ENCODE measurements at regions not wholly inside any gene's neighbourhood (a gene's known extent, or its start where the extent isn't known, plus 50 kb on each side); places are given as distances from the start of the nearest gene placed in this dataset.

DNA sequence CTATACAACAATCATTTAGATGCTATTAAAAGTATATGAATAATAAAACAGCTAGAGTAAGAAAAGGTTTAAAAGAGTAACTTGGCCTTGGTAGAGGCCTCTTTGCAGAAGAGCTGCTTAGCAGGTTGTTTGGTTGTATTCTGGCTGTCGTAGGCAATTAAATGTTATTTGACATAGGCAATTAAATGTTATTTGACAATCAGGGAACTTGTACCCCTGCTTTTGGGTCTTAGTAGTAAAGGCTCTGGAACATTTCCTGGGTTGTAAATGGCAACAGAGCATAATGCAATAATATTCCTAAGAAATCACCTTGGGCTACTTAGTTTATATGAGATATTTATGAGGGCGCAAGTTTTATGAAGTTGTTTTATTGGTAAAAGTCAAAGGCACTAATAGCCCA, 84.4 kb upstream of the SLC28A3 start:
- Mint-ChIP-seq H3K4me3 (no peak overlapping the region), H3K27me3 (peaks cover 3% of the 10 kb centered on the region), H3K36me3 (no peaks in the 10 kb centered on the region), H3K4me1 (no peaks in the 10 kb centered on the region), H3K9me3 (ENCODE audit: low read depth) (no peaks in the 10 kb centered on the region), H3K27ac (no peak overlapping the region)
- ATAC-seq (no peak), DNase-seq (no peak)
- CTCF ChIA-PET, result no interaction called here

DNA sequence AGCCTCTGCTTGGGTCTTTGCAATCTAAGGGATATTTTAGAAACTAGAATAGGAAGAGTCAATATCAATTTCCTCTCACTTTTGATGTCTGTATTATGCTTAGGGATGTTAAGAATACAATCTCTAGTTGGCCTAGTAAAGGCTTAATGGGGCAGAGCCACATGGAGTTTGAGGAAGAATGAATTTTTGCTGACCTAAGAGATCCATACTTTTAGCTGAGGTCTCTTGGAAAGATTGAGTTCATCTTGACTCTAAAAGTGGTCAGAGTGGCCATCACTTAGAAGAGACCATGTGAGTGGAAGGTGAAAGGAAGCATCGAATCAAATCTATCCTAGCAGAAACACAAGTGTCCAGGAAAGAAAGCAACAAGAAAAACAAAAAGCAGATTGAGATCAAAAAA, 92.2 kb upstream of the SLC28A3 start:
- no peak overlapping the region for H3K27ac Mint-ChIP-seq
- H3K36me3 Mint-ChIP-seq, result no peaks in the 10 kb centered on the region
- no peaks in the 10 kb centered on the region for H3K4me1 Mint-ChIP-seq
- CTCF ChIA-PET, result no interaction called here
- DNase-seq (no peak), ATAC-seq (no peak)
- H3K9me3 Mint-ChIP-seq (ENCODE audit: low read depth), result no peaks in the 10 kb centered on the region
- peaks cover 3% of the 10 kb centered on the region for H3K27me3 Mint-ChIP-seq
- H3K4me3 Mint-ChIP-seq, result no peak overlapping the region

DNA sequence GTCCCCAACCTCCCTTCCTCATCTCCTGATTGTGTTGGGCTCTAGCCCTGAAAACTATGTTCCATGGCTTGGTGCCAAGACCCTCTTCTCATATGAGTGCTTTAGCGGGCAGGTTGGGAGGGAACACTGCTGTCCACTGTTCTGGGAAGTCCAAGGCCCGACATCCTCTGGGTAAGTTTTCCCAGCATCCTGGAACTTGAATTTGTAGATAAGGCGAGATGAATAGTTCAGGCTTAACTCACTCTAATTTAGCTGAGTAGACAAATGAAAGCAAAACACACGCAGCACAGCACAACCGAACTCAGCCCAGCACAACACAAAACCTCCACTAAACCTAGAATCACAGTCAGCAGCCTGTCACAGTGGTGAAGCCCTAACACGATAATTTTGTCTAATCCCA, 95.3 kb upstream of the SLC28A3 start:
- no peaks in the 10 kb centered on the region for H3K4me1 Mint-ChIP-seq
- H3K36me3 Mint-ChIP-seq, result no peaks in the 10 kb centered on the region
- no peak for DNase-seq
- H3K9me3 Mint-ChIP-seq (ENCODE audit: low read depth), result no peaks in the 10 kb centered on the region
- no peak overlapping the region for H3K4me3 Mint-ChIP-seq
- H3K27me3 Mint-ChIP-seq, result no peaks in the 10 kb centered on the region
- H3K27ac Mint-ChIP-seq, result no peak overlapping the region
- CTCF ChIA-PET, result no interaction called here
- ATAC-seq, result no peak

- H3K36me3 Mint-ChIP-seq, result no peaks in the 10 kb centered on the region
- ATAC-seq, result no peak
- H3K27me3 Mint-ChIP-seq, result no peaks in the 10 kb centered on the region
- no peak overlapping the region for H3K4me3 Mint-ChIP-seq
- H3K9me3 Mint-ChIP-seq (ENCODE audit: low read depth), result no peaks in the 10 kb centered on the region
- CTCF ChIA-PET, result no interaction called here
- no peak overlapping the region for H3K27ac Mint-ChIP-seq
- no peak for DNase-seq
- H3K4me1 Mint-ChIP-seq, result no peaks in the 10 kb centered on the region
Measured at GRCh38 chr9:84436386-84437109, 96.0 kb upstream of the SLC28A3 start.

DNA sequence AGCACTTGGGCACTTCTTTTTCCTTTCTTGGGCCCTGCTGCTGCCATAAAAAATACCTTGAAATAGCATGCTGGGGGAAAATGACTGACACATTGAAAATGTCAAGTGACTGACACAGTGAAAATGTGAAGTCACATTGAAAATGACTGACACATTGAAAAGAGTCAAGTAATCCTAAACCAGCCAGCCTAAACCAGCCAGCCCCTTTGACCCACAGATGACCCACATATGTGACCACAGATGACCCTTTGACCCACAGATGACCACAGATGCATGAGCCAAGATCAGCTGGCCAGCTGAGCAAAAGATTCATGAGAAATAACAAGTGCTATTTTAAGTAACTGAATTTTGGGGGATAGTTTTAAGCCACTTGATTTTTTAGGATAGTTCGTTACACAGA, 97.8 kb upstream of the SLC28A3 start:
- CTCF ChIA-PET, result no interaction called here
- ATAC-seq (no peak), DNase-seq (no peak)
- no peaks in the 10 kb centered on the region for H3K36me3 Mint-ChIP-seq
- no peak overlapping the region for H3K27ac Mint-ChIP-seq
- no peak overlapping the region for H3K4me3 Mint-ChIP-seq
- H3K27me3 Mint-ChIP-seq, result no peaks in the 10 kb centered on the region
- H3K9me3 Mint-ChIP-seq (ENCODE audit: low read depth), result no peaks in the 10 kb centered on the region
- no peaks in the 10 kb centered on the region for H3K4me1 Mint-ChIP-seq

- H3K36me3 Mint-ChIP-seq, result no peaks in the 10 kb centered on the region
- DNase-seq, result no peak
- H3K27ac Mint-ChIP-seq, result no peak overlapping the region
- no peak overlapping the region for H3K4me3 Mint-ChIP-seq
- H3K9me3 Mint-ChIP-seq (ENCODE audit: low read depth), result no peaks in the 10 kb centered on the region
- CTCF ChIA-PET, result no interaction called here
- H3K4me1 Mint-ChIP-seq, result no peaks in the 10 kb centered on the region
- no peak for ATAC-seq
- no peaks in the 10 kb centered on the region for H3K27me3 Mint-ChIP-seq
Measured at GRCh38 chr9:84439250-84439649, 98.7 kb upstream of the SLC28A3 start.

DNA sequence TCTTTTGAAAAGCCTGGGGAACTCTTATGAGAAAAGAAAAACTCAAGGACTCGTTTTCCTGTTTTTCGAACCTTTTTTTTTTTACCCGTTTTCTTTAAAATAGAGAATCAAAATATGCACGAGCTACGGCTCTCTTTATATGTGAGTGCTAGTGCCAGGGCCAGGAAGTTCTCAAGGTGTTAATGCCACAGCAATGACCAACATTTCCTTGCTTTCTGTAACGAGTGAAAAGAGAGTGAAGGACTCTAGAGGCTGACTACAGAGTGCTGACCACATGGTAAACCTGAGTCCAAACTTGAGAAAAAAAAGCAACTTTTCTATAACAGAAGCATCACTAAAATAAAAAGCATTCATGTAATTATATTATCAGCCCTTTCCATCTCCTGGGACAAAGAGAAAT, 102.2 kb upstream of the SLC28A3 start:
- H3K9me3 Mint-ChIP-seq (ENCODE audit: low read depth), result no peaks in the 10 kb centered on the region
- H3K27me3 Mint-ChIP-seq, result no peaks in the 10 kb centered on the region
- H3K4me3 Mint-ChIP-seq, result no peak overlapping the region
- CTCF ChIA-PET, result no interaction called here
- no peak overlapping the region for H3K27ac Mint-ChIP-seq
- no peaks in the 10 kb centered on the region for H3K4me1 Mint-ChIP-seq
- H3K36me3 Mint-ChIP-seq, result no peaks in the 10 kb centered on the region
- ATAC-seq, result no peak
- DNase-seq, result no peak

- no peaks in the 10 kb centered on the region for H3K36me3 Mint-ChIP-seq
- no peak for DNase-seq
- CTCF ChIA-PET, result no interaction called here
- H3K27me3 Mint-ChIP-seq, result no peaks in the 10 kb centered on the region
- ATAC-seq, result no peak
- H3K4me3 Mint-ChIP-seq, result no peak overlapping the region
- H3K27ac Mint-ChIP-seq, result no peak overlapping the region
- no peaks in the 10 kb centered on the region for H3K4me1 Mint-ChIP-seq
- no peaks in the 10 kb centered on the region for H3K9me3 Mint-ChIP-seq (ENCODE audit: low read depth)
Measured at GRCh38 chr9:84445737-84446136, 105.2 kb upstream of the SLC28A3 start.

- CTCF ChIA-PET, result no interaction called here
- Mint-ChIP-seq H3K4me3 (no peak overlapping the region), H3K36me3 (no peaks in the 10 kb centered on the region), H3K4me1 (no peaks in the 10 kb centered on the region), H3K9me3 (ENCODE audit: low read depth) (no peaks in the 10 kb centered on the region), H3K27ac (no peak overlapping the region), H3K27me3 (no peaks in the 10 kb centered on the region)
- no peak for DNase-seq
- ATAC-seq, result no peak
Measured at GRCh38 chr9:84447305-84447704, 106.7 kb upstream of the SLC28A3 start.

DNA sequence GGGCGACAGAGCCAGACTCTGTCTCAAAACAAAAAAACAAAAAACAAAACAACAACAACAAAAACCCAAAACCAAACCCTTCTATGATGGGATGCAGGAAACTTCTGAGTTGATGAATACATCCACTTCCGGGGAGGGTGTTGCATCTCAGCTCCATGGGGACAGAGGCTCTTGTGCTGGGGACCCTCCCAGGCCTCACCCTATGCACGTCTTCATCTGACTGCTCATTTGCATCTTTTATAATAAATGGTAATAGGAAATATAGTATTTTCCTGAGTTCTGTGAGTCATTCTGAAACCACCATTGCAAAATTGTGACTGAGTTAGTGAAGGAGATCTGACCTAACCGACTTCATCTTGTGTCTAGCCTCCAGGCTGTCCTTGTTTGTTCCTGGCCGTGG, 109.5 kb upstream of the SLC28A3 start:
- H3K9me3 Mint-ChIP-seq (ENCODE audit: low read depth), result no peaks in the 10 kb centered on the region
- DNase-seq (no peak), ATAC-seq (no peak)
- no peak overlapping the region for H3K27ac Mint-ChIP-seq
- no peaks in the 10 kb centered on the region for H3K36me3 Mint-ChIP-seq
- H3K4me3 Mint-ChIP-seq, result no peak overlapping the region
- no peaks in the 10 kb centered on the region for H3K27me3 Mint-ChIP-seq
- no peaks in the 10 kb centered on the region for H3K4me1 Mint-ChIP-seq
- CTCF ChIA-PET, result no interaction called here

DNA sequence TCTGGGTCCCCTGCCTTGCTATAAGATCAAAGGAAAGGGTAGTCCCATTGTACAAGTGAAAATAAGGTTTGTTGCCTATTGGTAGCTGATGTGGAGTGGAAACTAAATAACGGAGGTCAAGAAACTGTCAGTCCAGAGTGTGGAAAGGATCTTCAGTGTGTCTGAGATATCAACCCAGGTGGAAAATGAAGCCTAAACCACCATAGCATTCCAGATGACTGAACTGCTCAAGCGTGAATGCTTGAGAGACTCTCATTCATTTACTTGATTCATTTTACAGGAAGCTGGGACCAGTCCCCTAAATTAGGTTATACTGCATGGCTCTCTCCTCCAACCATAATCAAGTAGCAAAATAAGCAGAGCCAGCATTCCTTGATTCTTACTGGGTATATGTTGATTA, 116.0 kb upstream of the SLC28A3 start:
- ATAC-seq (no peak), DNase-seq (no peak)
- Mint-ChIP-seq H3K9me3 (ENCODE audit: low read depth) (no peaks in the 10 kb centered on the region), H3K4me1 (no peaks in the 10 kb centered on the region), H3K27me3 (no peaks in the 10 kb centered on the region), H3K36me3 (no peaks in the 10 kb centered on the region), H3K27ac (no peak overlapping the region), H3K4me3 (no peak overlapping the region)
- CTCF ChIA-PET, result no interaction called here

DNA sequence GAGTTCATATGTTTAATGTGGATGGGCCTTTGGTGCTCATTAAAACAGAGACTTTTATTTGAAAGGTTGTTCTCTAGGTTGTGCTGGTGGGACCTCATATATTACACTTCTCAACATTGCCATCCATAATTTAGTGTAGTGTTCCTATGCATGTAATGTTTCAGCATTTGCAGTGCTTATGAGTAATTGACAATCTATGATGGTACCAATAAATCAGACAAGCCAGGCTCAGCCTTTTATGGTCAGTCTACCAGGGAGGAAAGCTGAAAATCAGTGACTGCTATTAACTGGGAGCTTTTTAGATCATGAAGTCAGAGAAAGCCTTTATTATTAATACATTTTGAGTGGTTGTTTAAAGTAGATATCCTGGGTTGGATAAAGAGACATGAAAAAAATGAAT, 120.1 kb upstream of the SLC28A3 start:
- no peak overlapping the region for H3K4me3 Mint-ChIP-seq
- no peaks in the 10 kb centered on the region for H3K27me3 Mint-ChIP-seq
- ATAC-seq, result no peak
- H3K27ac Mint-ChIP-seq, result no peak overlapping the region
- CTCF ChIA-PET, result no interaction called here
- H3K9me3 Mint-ChIP-seq (ENCODE audit: low read depth), result no peaks in the 10 kb centered on the region
- no peaks in the 10 kb centered on the region for H3K4me1 Mint-ChIP-seq
- DNase-seq, result no peak
- H3K36me3 Mint-ChIP-seq, result no peaks in the 10 kb centered on the region

DNA sequence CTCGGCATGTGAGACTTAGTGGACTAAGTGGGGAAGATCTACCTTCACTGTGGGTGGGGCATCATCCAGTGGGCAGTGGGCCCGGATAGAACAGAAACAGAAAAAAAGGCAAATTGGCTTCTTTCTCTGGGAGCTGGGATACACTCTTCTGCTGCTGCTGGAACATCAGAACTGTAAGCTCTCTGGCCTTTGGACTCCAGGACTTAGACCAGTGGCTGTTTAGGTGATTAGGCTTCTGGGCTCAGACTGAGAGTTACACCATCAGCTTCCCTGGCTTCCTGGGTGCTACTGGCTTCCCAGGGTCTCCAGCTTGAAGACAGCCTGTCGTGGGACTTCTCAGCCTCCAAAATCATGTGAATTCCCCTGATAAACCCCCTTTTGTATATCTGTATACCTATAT, 122.7 kb upstream of the SLC28A3 start:
- no peaks in the 10 kb centered on the region for H3K9me3 Mint-ChIP-seq (ENCODE audit: low read depth)
- ATAC-seq (no peak), DNase-seq (no peak)
- no peaks in the 10 kb centered on the region for H3K36me3 Mint-ChIP-seq
- H3K4me3 Mint-ChIP-seq, result no peak overlapping the region
- CTCF ChIA-PET, result no interaction called here
- H3K4me1 Mint-ChIP-seq, result peaks cover 1% of the 10 kb centered on the region
- no peak overlapping the region for H3K27ac Mint-ChIP-seq
- no peaks in the 10 kb centered on the region for H3K27me3 Mint-ChIP-seq

- DNase-seq, result no peak
- peaks cover 1% of the 10 kb centered on the region for H3K4me1 Mint-ChIP-seq
- H3K27ac Mint-ChIP-seq, result no peak overlapping the region
- H3K4me3 Mint-ChIP-seq, result no peak overlapping the region
- no peaks in the 10 kb centered on the region for H3K9me3 Mint-ChIP-seq (ENCODE audit: low read depth)
- no peaks in the 10 kb centered on the region for H3K36me3 Mint-ChIP-seq
- CTCF ChIA-PET, result interaction anchor here (1.1 kb wide), 1 partner anchor 18 kb away, joined by 3 read pairs; no protein-coding TSS in a partner anchor
- no peaks in the 10 kb centered on the region for H3K27me3 Mint-ChIP-seq
- no peak for ATAC-seq
Measured at GRCh38 chr9:84466580-84467285, 126.2 kb upstream of the SLC28A3 start.
